ENCODE measurements at regions not wholly inside any gene's neighbourhood (a gene's known extent, or its start where the extent isn't known, plus 50 kb on each side); places are given as distances from the start of the nearest gene placed in this dataset.

- TF ChIP-seq CTCF (IDR thresholded peaks at IDR 0.05 in 8 of 11, conservative IDR thresholded peaks at IDR 0.05 in 3 of 11) (no peak), POLR2AphosphoS5 (IDR thresholded peaks at IDR 0.05) (no peak)
- Histone ChIP-seq H3K36me3 (no peaks in the 10 kb centered on the region), H3K9me3 (no peaks in the 10 kb centered on the region), H3K4me3 (no peak overlapping the region), H3K27ac (no peak overlapping the region), H3K4me1 (no peaks in the 10 kb centered on the region), H3K27me3 (replicated peaks in 1 of 7) (no peaks in the 10 kb centered on the region)
- intact Hi-C loops (cut with DNase I; ENCODE audit: low total_unique reads) = no loop called here
- WGBS, 5 donors = 93 to 97% (median 93%) methylated on average over 4 of the region's 4 CpGs
- DNase-seq = no peak
Measured at GRCh38 chr17:13961265-13961664, 108.0 kb upstream of the COX10 start.

GRCh38 chr17:13962716-13963240, 106.5 kb upstream of the COX10 start:
- DNase-seq = no peak
- H3K27me3 ChIP-seq (replicated peaks in 1 of 7) = no peaks in the 10 kb centered on the region
- H3K36me3 ChIP-seq = no peaks in the 10 kb centered on the region
- no peaks in the 10 kb centered on the region for H3K9me3 ChIP-seq
- no peaks in the 10 kb centered on the region for H3K4me1 ChIP-seq
- no peak overlapping the region for H3K4me3 ChIP-seq
- WGBS, 5 donors = 84 to 94% (median 89%) methylated on average over 2 of the region's 2 CpGs
- no peak overlapping the region for H3K27ac ChIP-seq
- intact Hi-C loops (cut with DNase I; ENCODE audit: low total_unique reads) = no loop called here
- no peak for TF ChIP-seq POLR2AphosphoS5 (IDR thresholded peaks at IDR 0.05)
- TF ChIP-seq POLR2A (IDR thresholded peaks at IDR 0.05) = no peak
- TF ChIP-seq CTCF (IDR thresholded peaks at IDR 0.05 in 8 of 11, conservative IDR thresholded peaks at IDR 0.05 in 3 of 11) = no peak

- Histone ChIP-seq H3K4me3 (no peak overlapping the region), H3K27ac (no peak overlapping the region), H3K9me3 (no peaks in the 10 kb centered on the region), H3K4me1 (no peaks in the 10 kb centered on the region), H3K27me3 (replicated peaks in 1 of 7) (no peaks in the 10 kb centered on the region), H3K36me3 (no peaks in the 10 kb centered on the region)
- DNase-seq = no peak
- WGBS, 5 donors = 91 to 94% (median 92%) methylated on average over 7 of the region's 7 CpGs
- no peak for TF ChIP-seq POLR2AphosphoS5 (IDR thresholded peaks at IDR 0.05)
- no peak for TF ChIP-seq POLR2A (IDR thresholded peaks at IDR 0.05)
- TF ChIP-seq CTCF (IDR thresholded peaks at IDR 0.05 in 8 of 11, conservative IDR thresholded peaks at IDR 0.05 in 3 of 11) = no peak
- intact Hi-C loops (cut with DNase I; ENCODE audit: low total_unique reads) = no loop called here
Measured at GRCh38 chr17:13967416-13967815, 101.9 kb upstream of the COX10 start.

- TF ChIP-seq POLR2A (IDR thresholded peaks at IDR 0.05) = no peak
- intact Hi-C loops (cut with DNase I; ENCODE audit: low total_unique reads) = no loop called here
- Histone ChIP-seq H3K27me3 (replicated peaks in 1 of 7) (no peaks in the 10 kb centered on the region), H3K9me3 (no peaks in the 10 kb centered on the region), H3K27ac (peak overlapping the region in 1 of 8 donors; percentile 1), H3K4me1 (no peaks in the 10 kb centered on the region), H3K4me3 (no peak overlapping the region), H3K36me3 (no peaks in the 10 kb centered on the region)
- DNase-seq = no peak
- WGBS, 5 donors = 72 to 85% (median 80%) methylated on average over 5 of the region's 5 CpGs
Measured at GRCh38 chr17:13970531-13970930, 98.8 kb upstream of the COX10 start.
